ENCODE measurements at regions not wholly inside any gene's neighbourhood (a gene's known extent, or its start where the extent isn't known, plus 50 kb on each side); places are given as distances from the start of the nearest gene placed in this dataset.

GRCh38 chr12:89020689-89021088 lies 331.6 kb downstream of the DUSP6 start:
- TF ChIP-seq POLR2A (IDR thresholded peaks at IDR 0.05): no peak
- TF ChIP-seq POLR2AphosphoS5 (IDR thresholded peaks at IDR 0.05): no peak
- TF ChIP-seq CTCF (IDR thresholded peaks at IDR 0.05): no peak
- no peak for TF ChIP-seq EP300 (IDR thresholded peaks at IDR 0.05)

Data from gastroesophageal sphincter (tissue), 3 donors.